ENCODE measurements at regions not wholly inside any gene's neighbourhood (a gene's known extent, or its start where the extent isn't known, plus 50 kb on each side); places are given as distances from the start of the nearest gene placed in this dataset.

DNA sequence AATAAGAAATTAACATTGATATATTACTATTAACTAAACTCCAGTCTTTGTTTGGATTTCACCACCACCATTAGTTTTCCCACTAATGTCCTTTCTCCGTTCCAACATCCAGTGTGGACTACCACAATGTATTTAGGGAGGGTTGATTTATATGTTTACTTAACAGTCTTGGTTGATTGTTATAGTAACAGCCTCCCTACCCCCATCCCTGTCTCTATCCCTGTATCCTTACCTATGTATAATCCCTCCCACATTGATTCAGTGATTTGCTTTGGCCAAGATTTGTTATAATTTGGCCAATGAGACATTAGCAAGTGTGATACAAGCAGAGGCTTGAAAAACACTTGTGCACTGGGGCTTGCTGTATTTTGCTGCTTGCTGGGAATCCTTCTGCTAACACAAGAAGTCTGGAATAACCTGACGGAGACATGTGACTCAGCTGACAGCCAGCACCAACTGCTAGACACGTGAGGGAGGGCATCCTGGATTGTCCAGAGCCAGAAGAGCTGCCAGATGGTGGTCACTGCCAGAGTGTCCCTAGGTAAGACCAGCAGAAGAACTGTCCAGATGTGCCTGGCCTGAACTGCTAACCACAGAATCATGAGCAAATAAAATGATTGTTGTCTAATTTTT lies 51.2 kb upstream of the TCF7 start:
- Histone ChIP-seq H3K27me3 (no peaks in the 10 kb centered on the region), H3K27ac (no peak overlapping the region), H3K4me1 (no peaks in the 10 kb centered on the region), H3K4me3 (no peak overlapping the region), H3K9me3 (no peaks in the 10 kb centered on the region), H3K36me3 (no peaks in the 10 kb centered on the region)
- FAIRE-seq (no peak), DNase-seq (no peak), ATAC-seq (no peak)
- WGBS, 2 donors, result 46 to 49% methylated on average over 3 of the region's 3 CpGs
- TF ChIP-seq, protein P1, sequence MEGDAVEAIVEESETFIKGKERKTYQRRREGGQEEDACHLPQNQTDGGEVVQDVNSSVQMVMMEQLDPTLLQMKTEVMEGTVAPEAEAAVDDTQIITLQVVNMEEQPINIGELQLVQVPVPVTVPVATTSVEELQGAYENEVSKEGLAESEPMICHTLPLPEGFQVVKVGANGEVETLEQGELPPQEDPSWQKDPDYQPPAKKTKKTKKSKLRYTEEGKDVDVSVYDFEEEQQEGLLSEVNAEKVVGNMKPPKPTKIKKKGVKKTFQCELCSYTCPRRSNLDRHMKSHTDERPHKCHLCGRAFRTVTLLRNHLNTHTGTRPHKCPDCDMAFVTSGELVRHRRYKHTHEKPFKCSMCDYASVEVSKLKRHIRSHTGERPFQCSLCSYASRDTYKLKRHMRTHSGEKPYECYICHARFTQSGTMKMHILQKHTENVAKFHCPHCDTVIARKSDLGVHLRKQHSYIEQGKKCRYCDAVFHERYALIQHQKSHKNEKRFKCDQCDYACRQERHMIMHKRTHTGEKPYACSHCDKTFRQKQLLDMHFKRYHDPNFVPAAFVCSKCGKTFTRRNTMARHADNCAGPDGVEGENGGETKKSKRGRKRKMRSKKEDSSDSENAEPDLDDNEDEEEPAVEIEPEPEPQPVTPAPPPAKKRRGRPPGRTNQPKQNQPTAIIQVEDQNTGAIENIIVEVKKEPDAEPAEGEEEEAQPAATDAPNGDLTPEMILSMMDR (IDR thresholded peaks at IDR 0.05), result no peak
- intact Hi-C loops (cut with DNase I), result no loop called here

DNA sequence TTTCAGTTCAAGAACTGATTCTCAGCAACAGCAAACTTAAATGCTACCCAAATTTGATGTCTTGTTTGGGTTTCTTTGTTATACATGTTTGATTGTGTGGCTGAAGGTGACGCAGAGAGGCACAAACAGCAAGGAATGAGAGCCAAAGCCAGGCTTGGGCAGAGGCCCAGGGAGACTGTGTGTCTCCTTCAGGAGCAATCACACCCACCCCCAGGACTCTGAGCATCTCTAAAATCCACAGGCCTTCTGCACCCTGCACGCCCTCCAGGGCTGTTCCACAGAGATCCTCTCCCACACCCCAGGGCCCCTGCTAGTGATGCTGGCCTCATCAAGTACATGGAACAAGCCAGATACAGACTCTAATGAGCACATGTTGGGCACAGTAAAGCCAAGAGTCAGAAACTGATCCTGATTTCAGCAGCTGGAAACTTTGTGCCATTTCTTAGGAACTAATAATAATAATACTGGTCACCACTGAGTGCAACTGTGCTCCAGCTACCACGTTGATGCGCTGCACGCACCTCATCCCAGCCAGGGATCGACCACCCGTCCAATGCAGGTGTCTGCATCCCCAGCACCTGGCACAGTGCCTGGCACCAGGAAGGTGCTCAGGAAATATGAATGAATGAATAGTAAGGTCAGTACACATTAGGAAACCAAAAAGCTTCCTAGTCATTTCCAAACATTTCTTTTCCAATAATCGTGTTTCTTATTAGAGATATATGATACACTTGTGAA lies 54.6 kb upstream of the TCF7 start:
- ATAC-seq (no peak), DNase-seq (no peak), FAIRE-seq (no peak)
- Histone ChIP-seq H3K36me3 (no peaks in the 10 kb centered on the region), H3K27me3 (no peaks in the 10 kb centered on the region), H3K4me1 (no peaks in the 10 kb centered on the region), H3K27ac (peak overlapping the region in 1 of 4 donors; percentile 63), H3K4me3 (no peak overlapping the region), H3K9me3 (no peaks in the 10 kb centered on the region)
- WGBS, 2 donors, result 64 to 72% methylated on average over 8 of the region's 8 CpGs
- TF ChIP-seq, protein P1 (IDR thresholded peaks at IDR 0.05), result no peak
- intact Hi-C loops (cut with DNase I), result no loop called here

DNA sequence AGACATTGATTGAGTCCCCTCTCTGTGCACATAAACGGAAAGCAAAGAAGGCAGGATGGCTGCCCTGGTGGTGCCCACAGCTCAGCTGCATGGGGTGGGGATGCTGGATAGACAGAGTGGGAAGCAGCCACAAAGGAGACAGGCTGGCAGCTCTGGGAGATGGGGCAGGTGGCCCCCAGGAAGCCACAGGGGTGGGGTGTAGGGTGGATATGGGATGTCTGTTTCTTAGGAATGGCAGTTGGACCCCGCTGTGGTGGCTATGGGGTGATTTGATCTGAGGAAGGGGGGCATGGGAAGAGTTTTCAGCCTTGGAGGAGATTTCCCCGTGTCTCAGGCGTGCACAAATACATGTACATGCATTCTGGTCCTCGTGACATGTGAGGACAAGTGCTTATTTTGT lies 50.2 kb upstream of the VDAC1 start:
- intact Hi-C loops (cut with DNase I), result no loop called here
- Histone ChIP-seq H3K27ac (no peak overlapping the region), H3K27me3 (no peaks in the 10 kb centered on the region), H3K9me3 (no peaks in the 10 kb centered on the region), H3K4me3 (no peak overlapping the region), H3K36me3 (no peaks in the 10 kb centered on the region), H3K4me1 (no peaks in the 10 kb centered on the region)
- FAIRE-seq, result no peak
- 83 to 89% methylated on average over 5 of the region's 5 CpGs for WGBS, 2 donors
- no peak for ATAC-seq
- TF ChIP-seq, protein P1 (IDR thresholded peaks at IDR 0.05), result no peak
- DNase-seq, result no peak
